NCI-H1105 treated with DMSO at 0.1 percent for 48 hours (cell line): ENCODE measurements at regions not wholly inside any gene's neighbourhood (a gene's known extent, or its start where the extent isn't known, plus 50 kb on each side); places are given as distances from the start of the nearest gene placed in this dataset.
"Not testable (repeated sequence)": the region's sequence is repeated elsewhere in the genome, so short reads cannot be mapped to it uniquely, and the experiment has no call there.

Experiments
- DNase-seq: peaks from one replicate; lab custom pipeline; 2025; lab: John Stamatoyannopoulos, UW

GRCh38 chr1:196160066-196160795 is 448.0 kb downstream of the KCNT2 start:
- DNase-seq: no peak

GRCh38 chr1:196155586-196155985 is 452.7 kb downstream of the KCNT2 start:
- no peak for DNase-seq

GRCh38 chr1:196152975-196153374 is 455.3 kb downstream of the KCNT2 start:
- no peak for DNase-seq

GRCh38 chr1:196152086-196152485 is 456.2 kb downstream of the KCNT2 start:
- DNase-seq: no peak

GRCh38 chr1:196148367-196148970 is 459.8 kb downstream of the KCNT2 start:
- DNase-seq: peak; percentile 18

GRCh38 chr1:196147530-196147929 is 460.7 kb downstream of the KCNT2 start:
- DNase-seq: no peak

GRCh38 chr1:196145151-196145550 is 463.1 kb downstream of the KCNT2 start:
- not testable (repeated sequence) for DNase-seq

GRCh38 chr1:196144588-196144987 is 463.7 kb downstream of the KCNT2 start:
- no peak for DNase-seq

- DNase-seq: no peak
Observed at GRCh38 chr1:196143602-196144342, 464.5 kb downstream of the KCNT2 start.

GRCh38 chr1:196142111-196142640 is 466.1 kb downstream of the KCNT2 start:
- DNase-seq: peak; percentile 82

GRCh38 chr1:196136396-196136795 is 471.8 kb downstream of the KCNT2 start:
- no peak for DNase-seq

GRCh38 chr1:196131691-196132090 is 476.5 kb downstream of the KCNT2 start:
- no peak for DNase-seq

- no peak for DNase-seq
Observed at GRCh38 chr1:196128835-196129234, 479.4 kb downstream of the KCNT2 start.

GRCh38 chr1:196121181-196121580 is 487.1 kb downstream of the KCNT2 start:
- DNase-seq: no peak

- no peak for DNase-seq
Observed at GRCh38 chr1:196115646-196116045, 492.6 kb downstream of the KCNT2 start.

GRCh38 chr1:196114193-196114592 is 494.0 kb downstream of the KCNT2 start:
- no peak for DNase-seq

- not testable (repeated sequence) for DNase-seq
Observed at GRCh38 chr1:196108990-196109389, 499.2 kb downstream of the KCNT2 start.

- DNase-seq: no peak
Observed at GRCh38 chr1:196105901-196106300, 502.3 kb downstream of the KCNT2 start.

GRCh38 chr1:196102826-196103225 is 505.4 kb downstream of the KCNT2 start:
- no peak for DNase-seq

GRCh38 chr1:196098000-196098399 is 510.2 kb downstream of the KCNT2 start:
- no peak for DNase-seq

- DNase-seq: no peak
Observed at GRCh38 chr1:196094821-196095220, 513.4 kb downstream of the KCNT2 start.

- DNase-seq: no peak
Observed at GRCh38 chr1:196091397-196092135, 516.7 kb downstream of the KCNT2 start.
